H9 (cell line): ENCODE measurements at regions not wholly inside any gene's neighbourhood (a gene's known extent, or its start where the extent isn't known, plus 50 kb on each side); places are given as distances from the start of the nearest gene placed in this dataset.

Source experiments
- DNase-seq: peaks from one replicate; pipeline ENCODE4 v3.0.0-alpha.2; 2017
- H2AFZ ChIP-seq: one replicate; pipeline ENCODE4 v1.6.1; 2013; ENCODE audit warnings: mild to moderate bottlenecking, low read length, control low read depth, moderate library complexity
- H2AK5ac ChIP-seq: 2 replicates; pipeline ENCODE4 v1.6.1; 2013; ENCODE audit warnings: low read length, control low read depth, mixed read lengths; ENCODE audit not compliant: insufficient read length
- H2BK120ac ChIP-seq: one replicate; pipeline ENCODE4 v1.6.1; 2013; ENCODE audit warnings: low read depth, mild to moderate bottlenecking, low read length, control low read depth, inconsistent platforms; ENCODE audit not compliant: poor library complexity, severe bottlenecking
- H2BK12ac ChIP-seq: 2 replicates; pipeline ENCODE4 v1.6.1; 2013; ENCODE audit warnings: low read length, control low read depth, mixed read lengths, low read depth; ENCODE audit not compliant: insufficient read length
- H2BK15ac ChIP-seq: 2 replicates; pipeline ENCODE4 v1.6.1; 2013; ENCODE audit warnings: low read depth, low read length, control low read depth
- H2BK20ac ChIP-seq: one replicate; pipeline ENCODE4 v1.6.1; 2013; ENCODE audit warnings: low read depth, mild to moderate bottlenecking, low read length, control low read depth, inconsistent platforms; ENCODE audit not compliant: poor library complexity, severe bottlenecking
- H2BK5ac ChIP-seq: 2 replicates; pipeline ENCODE4 v1.6.1; 2013; ENCODE audit warnings: low read length, control low read depth, mixed read lengths; ENCODE audit not compliant: insufficient read length
- H3K14ac ChIP-seq: 2 replicates; pipeline ENCODE4 v1.6.1; 2013; ENCODE audit warnings: low read length, control low read depth; ENCODE audit not compliant: insufficient read depth
- H3K18ac ChIP-seq: 2 replicates; pipeline ENCODE4 v1.6.1; 2013; ENCODE audit warnings: low read depth, mild to moderate bottlenecking, mixed read lengths, low read length, control low read depth; ENCODE audit not compliant: insufficient read length
- H3K23ac ChIP-seq: 2 replicates; pipeline ENCODE4 v1.6.1; 2013; ENCODE audit warnings: low read length, control low read depth, mixed read lengths, low read depth; ENCODE audit not compliant: insufficient read length
- H3K23me2 ChIP-seq: 2 replicates; pipeline ENCODE4 v1.6.1; 2013; ENCODE audit warnings: low read depth, mild to moderate bottlenecking, mixed read lengths, low read length, control low read depth; ENCODE audit not compliant: insufficient read length, poor library complexity, severe bottlenecking
- H3K27ac ChIP-seq: 2 replicates; pipeline ENCODE4 v1.5.1; 2013; ENCODE audit warnings: low read length, control low read depth, mixed read lengths, low read depth; ENCODE audit not compliant: insufficient read length
- H3K27me3 ChIP-seq: 2 replicates; pipeline ENCODE4 v1.6.1; 2013; ENCODE audit warnings: low read length, control low read depth, inconsistent platforms; ENCODE audit not compliant: insufficient read depth
- H3K4ac ChIP-seq: 2 replicates; pipeline ENCODE4 v1.6.1; 2013; ENCODE audit warnings: low read depth, mild to moderate bottlenecking, control low read depth, inconsistent platforms, low read length, moderate library complexity
- H3K4me1 ChIP-seq: 2 replicates; pipeline ENCODE4 v1.6.1; 2013; ENCODE audit warnings: low read length, control low read depth, inconsistent platforms; ENCODE audit not compliant: insufficient read depth
- H3K4me2 ChIP-seq: 2 replicates; pipeline ENCODE4 v1.6.1; 2013; ENCODE audit warnings: low read length, control low read depth, mixed read lengths; ENCODE audit not compliant: insufficient read length, insufficient read depth
- H3K56ac ChIP-seq: 2 replicates; pipeline ENCODE4 v1.6.1; 2013; ENCODE audit warnings: low read depth, mild to moderate bottlenecking, mixed read lengths, low read length, control low read depth; ENCODE audit not compliant: insufficient read length
- H3K79me1 ChIP-seq: 2 replicates; pipeline ENCODE4 v1.6.1; 2013; ENCODE audit warnings: low read depth, mild to moderate bottlenecking, moderate library complexity, low read length, control low read depth, inconsistent platforms; ENCODE audit not compliant: insufficient read depth, poor library complexity, severe bottlenecking
- H3K79me2 ChIP-seq: 2 replicates; pipeline ENCODE4 v1.6.1; 2013; ENCODE audit warnings: low read length, control low read depth, inconsistent platforms; ENCODE audit not compliant: insufficient read depth
- H3K9ac ChIP-seq: 2 replicates; pipeline ENCODE4 v1.6.1; 2013; ENCODE audit warnings: low read length, control low read depth, mixed read lengths; ENCODE audit not compliant: insufficient read length; ENCODE audit errors: extremely low read depth
- H3K9me3 ChIP-seq: one replicate; pipeline ENCODE4 v1.6.1; 2013; ENCODE audit warnings: low read depth, low read length, inconsistent platforms; ENCODE audit not compliant: control insufficient read depth
- H3T11ph ChIP-seq: one replicate; pipeline ENCODE4 v1.6.1; 2013; ENCODE audit warnings: mild to moderate bottlenecking, low read length, control low read depth, inconsistent platforms
- H4K20me1 ChIP-seq: one replicate; pipeline ENCODE4 v1.6.1; 2013; ENCODE audit not compliant: control insufficient read depth, insufficient read length, insufficient read depth
- H4K5ac ChIP-seq: 2 replicates; pipeline ENCODE4 v1.6.1; 2013; ENCODE audit warnings: low read depth, mild to moderate bottlenecking, mixed read lengths, low read length, control low read depth; ENCODE audit not compliant: insufficient read length
- H4K8ac ChIP-seq: replicated peaks from 2 replicates; pipeline ENCODE4 v1.6.1; 2013; ENCODE audit warnings: low read length, control low read depth, mixed read lengths, low read depth; ENCODE audit not compliant: insufficient read length
- H4K91ac ChIP-seq: 2 replicates; pipeline ENCODE4 v1.6.1; 2013; ENCODE audit warnings: low read depth, mild to moderate bottlenecking, moderate library complexity, mixed read lengths, low read length, control low read depth; ENCODE audit not compliant: insufficient read length
- H3K27ac Mint-ChIP-seq, 3 experiments: 2 replicates in 2 of 3; 3 replicates in 1 of 3; pipeline ENCODE4 v1.8.0; 2020 to 2021; ENCODE audit warnings: mixed read lengths in 3 of 3, mild to moderate bottlenecking in 1 of 3, moderate library complexity in 1 of 3
- H3K27me3 Mint-ChIP-seq: 2 replicates; pipeline ENCODE4 v1.8.0; 2021; ENCODE audit warnings: low read depth, mild to moderate bottlenecking, moderate library complexity, mixed read lengths
- H3K36me3 Mint-ChIP-seq, 3 experiments: 2 replicates in 2 of 3; 3 replicates in 1 of 3; pipeline ENCODE4 v1.8.0; 2020 to 2021; ENCODE audit warnings: low read depth in 3 of 3, mixed read lengths in 3 of 3; ENCODE audit not compliant: insufficient read depth in 1 of 3
- H3K4me1 Mint-ChIP-seq, 2 experiments: 2 replicates each; pipeline ENCODE4 v1.8.0; 2020; ENCODE audit warnings: mixed read lengths in 2 of 2
- H3K4me3 Mint-ChIP-seq, 2 experiments: 2 replicates in 1 of 2; 3 replicates in 1 of 2; pipeline ENCODE4 v1.8.0; 2020 to 2021; ENCODE audit warnings: mild to moderate bottlenecking in 2 of 2, mixed read lengths in 2 of 2, moderate library complexity in 1 of 2
- H3K9me3 Mint-ChIP-seq, 2 experiments: 2 replicates in 1 of 2; 3 replicates in 1 of 2; pipeline ENCODE4 v1.8.0; 2020; ENCODE audit warnings: mild to moderate bottlenecking in 2 of 2, mixed read lengths in 2 of 2, moderate library complexity in 1 of 2
- CTCF ChIP-seq: fragments of 200-600 bp; sonication (generic); conservative IDR thresholded peaks from 3 replicates; pipeline ENCODE4 v1.8.0; 2021; ENCODE audit warnings: antibody characterized with exemption, mild to moderate bottlenecking
- WGBS: extraction: QIAGEN DNeasy Blood & Tissue Kit; methylation state at CpG from one replicate; pipeline ENCODE4 v1.1.7; 2013; ENCODE audit warnings: missing lambda C conversion rate, low lambda C conversion rate, mixed read lengths; ENCODE audit not compliant: insufficient read length; ENCODE audit errors: extremely low coverage; 5-methylcytosine and 5-hydroxymethylcytosine counted together

GRCh38 chr1:214952648-214953047, 129.9 kb upstream of the KCNK2 start:
- no peak overlapping the region for H3K27ac Mint-ChIP-seq
- DNase-seq: peak; percentile 65
- Histone ChIP-seq H3K23ac (no peak overlapping the region), H2BK15ac (no peak overlapping the region), H4K5ac (no peak overlapping the region), H3T11ph (no peak overlapping the region), H3K27ac (no peak overlapping the region), H3K23me2 (no peaks in the 10 kb centered on the region), H3K4ac (no peak overlapping the region), H4K20me1 (no peaks in the 10 kb centered on the region), H2AK5ac (no peak overlapping the region), H4K91ac (no peak overlapping the region), H4K8ac (no peak overlapping the region), H3K79me1 (no peaks in the 10 kb centered on the region), H3K79me2 (no peaks in the 10 kb centered on the region), H2BK120ac (no peak overlapping the region), H3K56ac (no peak overlapping the region), H3K14ac (no peak overlapping the region), H3K27me3 (no peaks in the 10 kb centered on the region), H3K9me3 (no peaks in the 10 kb centered on the region), H3K4me1 (no peaks in the 10 kb centered on the region; the same call in 1 of the 2 replicates), H3K4me2 (no peak overlapping the region), H2BK20ac (no peak overlapping the region), H3K18ac (no peak overlapping the region), H3K9ac (no peak overlapping the region), H2AFZ (no peak overlapping the region), H2BK5ac (no peak overlapping the region), H2BK12ac (no peak overlapping the region)
- no peaks in the 10 kb centered on the region for H3K27me3 Mint-ChIP-seq
- no peak overlapping the region for H3K4me3 Mint-ChIP-seq
- H3K9me3 Mint-ChIP-seq: no peaks in the 10 kb centered on the region
- TF ChIP-seq CTCF: peak; percentile 66
- H3K36me3 Mint-ChIP-seq: no peaks in the 10 kb centered on the region
- peaks cover 7 to 13% of the 10 kb centered on the region in 2 experiments; a peak in 3 of 4 replicates for H3K4me1 Mint-ChIP-seq
- no CpG with 5 or more reads among the region's 7 CpGs for WGBS
